GM12873 (cell line): ENCODE measurements at regions not wholly inside any gene's neighbourhood (a gene's known extent, or its start where the extent isn't known, plus 50 kb on each side); places are given as distances from the start of the nearest gene placed in this dataset.

Experiments
- TF ChIP-seq, protein P1 (sequence below): IDR thresholded peaks from 2 replicates; pipeline ENCODE4 v1.5.1; 2012; ENCODE audit warnings: low read depth, mild to moderate bottlenecking, moderate library complexity, low read length, control low read depth; ENCODE audit not compliant: insufficient read depth; ENCODE audit errors: missing control alignments

DNA sequence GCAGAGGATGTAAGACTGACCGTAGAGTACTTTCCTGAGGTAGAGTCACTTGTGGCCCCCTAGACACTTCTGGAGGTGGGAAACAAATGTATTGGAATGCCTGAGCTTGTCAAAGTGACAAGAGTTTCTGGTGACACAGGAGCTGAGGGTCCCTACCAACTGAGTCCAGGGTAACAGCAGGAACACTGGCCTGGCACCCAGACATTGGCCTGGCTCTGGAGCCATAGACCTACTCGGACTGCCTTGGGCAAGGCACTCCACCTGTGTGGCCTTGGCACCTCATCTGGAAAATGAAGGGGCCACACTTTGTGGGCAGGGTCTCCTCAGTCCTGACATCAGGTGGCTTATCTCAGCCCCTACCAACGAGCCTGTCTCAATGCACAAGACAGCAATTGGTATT, 398.2 kb upstream of the CELF4 start:
- TF ChIP-seq, protein P1, sequence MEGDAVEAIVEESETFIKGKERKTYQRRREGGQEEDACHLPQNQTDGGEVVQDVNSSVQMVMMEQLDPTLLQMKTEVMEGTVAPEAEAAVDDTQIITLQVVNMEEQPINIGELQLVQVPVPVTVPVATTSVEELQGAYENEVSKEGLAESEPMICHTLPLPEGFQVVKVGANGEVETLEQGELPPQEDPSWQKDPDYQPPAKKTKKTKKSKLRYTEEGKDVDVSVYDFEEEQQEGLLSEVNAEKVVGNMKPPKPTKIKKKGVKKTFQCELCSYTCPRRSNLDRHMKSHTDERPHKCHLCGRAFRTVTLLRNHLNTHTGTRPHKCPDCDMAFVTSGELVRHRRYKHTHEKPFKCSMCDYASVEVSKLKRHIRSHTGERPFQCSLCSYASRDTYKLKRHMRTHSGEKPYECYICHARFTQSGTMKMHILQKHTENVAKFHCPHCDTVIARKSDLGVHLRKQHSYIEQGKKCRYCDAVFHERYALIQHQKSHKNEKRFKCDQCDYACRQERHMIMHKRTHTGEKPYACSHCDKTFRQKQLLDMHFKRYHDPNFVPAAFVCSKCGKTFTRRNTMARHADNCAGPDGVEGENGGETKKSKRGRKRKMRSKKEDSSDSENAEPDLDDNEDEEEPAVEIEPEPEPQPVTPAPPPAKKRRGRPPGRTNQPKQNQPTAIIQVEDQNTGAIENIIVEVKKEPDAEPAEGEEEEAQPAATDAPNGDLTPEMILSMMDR: no peak

DNA sequence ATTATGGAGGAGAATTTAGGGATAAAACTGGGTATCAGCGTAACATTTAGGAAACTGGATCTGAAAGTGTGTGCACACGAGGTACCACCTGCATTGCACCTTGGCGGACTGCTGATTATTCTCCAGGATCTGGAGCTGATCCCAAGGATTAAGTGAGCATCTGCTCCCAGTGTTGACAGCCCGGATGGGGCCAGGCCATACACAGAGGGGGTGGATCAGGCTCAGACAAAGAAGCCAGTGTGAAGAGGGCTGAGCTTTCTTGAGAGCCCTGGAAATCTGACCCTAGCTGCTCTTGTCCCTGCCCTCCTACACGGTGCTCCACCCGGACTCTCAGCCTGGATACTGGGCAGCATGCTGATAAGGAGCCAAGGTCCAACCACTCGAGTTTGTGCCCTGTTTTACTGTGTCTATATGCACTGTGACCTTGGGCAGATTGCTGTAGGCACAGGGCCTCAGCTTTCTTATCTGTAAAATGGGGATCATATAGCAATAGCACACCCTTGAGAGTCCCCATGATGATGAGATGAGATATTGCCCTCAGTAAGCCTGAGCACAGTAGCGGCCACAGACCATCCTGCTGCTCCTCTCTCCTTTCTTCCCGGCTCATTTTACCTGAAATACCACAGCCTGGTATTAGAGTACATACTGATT, 396.8 kb upstream of the CELF4 start:
- TF ChIP-seq, protein P1: no peak

DNA sequence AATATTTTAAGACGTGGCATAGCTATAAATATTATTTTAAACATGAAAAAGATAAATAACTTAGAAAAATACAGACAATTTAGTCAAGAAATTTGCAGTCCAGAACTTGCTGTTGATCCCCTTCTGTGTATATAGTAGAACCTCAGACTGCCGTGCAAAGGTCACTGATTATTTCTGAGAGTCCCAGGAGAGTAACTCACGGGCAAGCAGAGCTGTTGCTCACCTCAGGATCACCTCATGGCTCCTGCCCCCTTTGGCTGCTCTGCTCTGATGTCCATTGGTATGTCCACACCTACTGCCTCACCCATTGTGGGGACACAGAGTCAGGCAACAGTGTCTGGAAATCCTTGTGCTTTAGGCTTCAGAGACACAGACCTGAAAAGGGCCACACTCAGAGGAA, 392.9 kb upstream of the CELF4 start:
- TF ChIP-seq, protein P1: no peak

DNA sequence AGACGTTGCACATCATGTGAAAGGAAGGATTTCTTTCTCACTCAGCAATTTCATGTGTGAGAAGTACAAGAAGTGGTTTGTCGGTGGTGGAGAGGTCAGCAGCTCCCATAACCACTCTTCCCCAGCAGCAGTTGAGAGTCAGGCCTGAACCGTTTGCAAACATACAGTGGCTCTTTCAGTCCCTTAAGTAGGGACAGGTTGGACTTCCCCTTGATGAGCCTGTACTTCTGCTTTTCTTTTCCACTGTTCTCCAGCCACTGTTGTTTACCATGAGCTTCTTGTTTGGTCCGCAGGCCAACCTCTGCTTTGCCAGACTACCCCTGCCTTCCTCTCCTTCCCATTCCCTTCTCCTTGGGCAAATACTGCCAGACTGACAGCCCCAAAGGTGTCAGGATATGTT, 391.3 kb upstream of the CELF4 start:
- TF ChIP-seq, protein P1: no peak

DNA sequence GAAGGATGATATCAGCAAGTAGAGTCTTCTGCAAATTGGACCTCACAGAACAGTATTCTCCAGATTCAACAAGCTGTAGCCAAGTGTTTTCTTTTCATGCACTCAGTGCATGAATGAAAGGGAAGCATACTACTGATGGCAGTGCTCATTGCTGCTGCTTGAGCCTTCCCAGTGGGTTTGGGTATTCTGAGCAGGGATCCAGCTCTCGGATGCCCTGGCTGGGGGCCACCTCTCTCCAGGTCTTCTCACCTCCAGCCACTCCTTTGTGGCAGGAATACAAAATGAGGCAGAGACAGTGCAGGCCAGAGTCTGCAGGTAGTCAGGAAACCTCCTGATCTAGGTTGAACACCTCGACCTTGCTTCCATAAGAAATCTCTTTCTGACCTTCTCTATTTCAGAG, 390.4 kb upstream of the CELF4 start:
- TF ChIP-seq, protein P1: no peak

DNA sequence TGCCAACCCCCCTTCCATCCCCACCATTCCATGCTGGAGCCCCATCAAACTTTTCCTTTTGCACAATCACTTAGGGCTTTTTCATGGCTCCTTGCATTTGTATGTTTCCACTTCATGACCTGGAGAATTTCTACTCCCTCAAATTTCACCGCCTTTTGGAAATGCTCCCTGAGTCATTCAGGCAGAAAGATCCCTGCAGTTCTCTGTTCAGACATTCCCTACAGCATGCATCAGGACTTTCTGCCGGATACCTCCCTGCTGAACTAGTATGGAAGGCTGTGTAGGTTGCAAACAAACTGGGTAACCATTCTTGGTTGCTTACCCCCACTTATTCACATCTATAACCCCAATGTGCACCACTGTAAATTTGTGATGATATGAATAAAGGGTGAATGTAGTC, 389.6 kb upstream of the CELF4 start:
- TF ChIP-seq, protein P1: no peak

DNA sequence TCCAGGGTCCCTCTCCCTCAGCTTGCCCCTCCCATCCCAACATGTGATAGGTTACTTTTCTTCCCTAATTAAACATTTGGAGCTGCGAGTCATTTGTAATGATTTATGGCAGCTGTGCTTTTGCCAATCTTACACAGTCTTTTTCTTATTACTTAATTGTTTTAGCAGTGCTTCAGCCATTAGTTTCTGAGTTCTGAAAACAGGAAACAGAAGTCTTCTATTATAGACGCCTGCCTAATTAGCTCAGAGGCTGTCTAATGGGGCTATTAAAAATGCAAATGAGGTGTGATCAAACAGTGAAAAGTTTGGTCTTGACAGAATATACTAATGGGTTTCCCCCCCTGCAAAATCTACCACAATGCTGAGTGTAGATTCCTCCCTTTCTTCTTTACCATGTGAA, 388.3 kb upstream of the CELF4 start:
- TF ChIP-seq, protein P1: no peak

DNA sequence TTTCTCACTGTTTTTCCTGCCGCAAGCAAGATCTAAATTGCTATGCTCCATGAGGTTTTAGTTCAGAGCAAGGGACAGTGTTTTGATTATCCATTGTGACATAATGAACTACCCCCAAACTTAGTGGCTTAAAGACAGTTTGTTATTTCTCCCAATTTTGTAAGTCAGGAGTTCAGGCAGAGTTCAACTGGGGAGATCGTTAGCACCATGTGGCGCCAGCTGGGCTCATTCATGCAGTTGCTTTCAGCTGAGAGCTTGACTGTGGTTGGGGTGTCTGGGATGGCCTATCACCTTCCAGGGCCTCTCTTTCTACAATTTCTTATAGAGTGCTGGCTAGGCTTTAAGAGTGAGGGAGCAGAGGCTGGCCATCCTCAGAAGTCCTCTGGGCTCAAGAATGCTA, 382.9 kb upstream of the CELF4 start:
- TF ChIP-seq, protein P1: no peak
